GM23338 (cell line): ENCODE measurements at regions not wholly inside any gene's neighbourhood (a gene's known extent, or its start where the extent isn't known, plus 50 kb on each side); places are given as distances from the start of the nearest gene placed in this dataset.

Experiments used
- ATAC-seq: fragments of 200-7000 bp; cut with Tn5 transposase; 3 replicates; pipeline ENCODE4 v1.9.1; 2020
- DNase-seq: peaks from one replicate; pipeline ENCODE4 v3.0.0-alpha.2; 2015; ENCODE audit warnings: low spot score
- H2AFZ ChIP-seq: fragments of 200-600 bp; sonication (generic); 2 replicates; pipeline ENCODE4 v1.8.0; 2016; ENCODE audit warnings: antibody characterized with exemption, mild to moderate bottlenecking, moderate library complexity
- H3F3A ChIP-seq: fragments of 200-600 bp; sonication (generic); replicated peaks from 2 replicates; pipeline ENCODE4 v1.8.0; 2017; ENCODE audit warnings: antibody characterized with exemption, mixed run types, low read depth
- H3K27ac ChIP-seq: fragments of 200-600 bp; sonication (generic); 2 replicates; pipeline ENCODE4 v1.6.1; 2016; ENCODE audit warnings: low read depth
- H3K27me3 ChIP-seq: fragments of 200-600 bp; sonication (generic); 2 replicates; pipeline ENCODE4 v1.8.0; 2016; ENCODE audit warnings: mild to moderate bottlenecking, mixed run types, moderate library complexity; ENCODE audit not compliant: insufficient read depth
- H3K36me3 ChIP-seq: fragments of 200-600 bp; sonication (generic); 2 replicates; pipeline ENCODE4 v1.8.0; 2016; ENCODE audit warnings: mild to moderate bottlenecking; ENCODE audit not compliant: insufficient read depth
- H3K4me1 ChIP-seq: fragments of 200-600 bp; sonication (generic); 2 replicates; pipeline ENCODE4 v1.8.0; 2016; ENCODE audit warnings: mild to moderate bottlenecking, moderate library complexity; ENCODE audit not compliant: insufficient read depth
- H3K4me2 ChIP-seq: fragments of 200-600 bp; sonication (generic); 2 replicates; pipeline ENCODE4 v1.7.1; 2017; ENCODE audit warnings: mixed run types
- H3K4me3 ChIP-seq: fragments of 200-600 bp; sonication (generic); 2 replicates; pipeline ENCODE4 v1.6.1; 2016; ENCODE audit warnings: mixed run types
- H3K79me2 ChIP-seq: fragments of 200-600 bp; sonication (generic); replicated peaks from 2 replicates; pipeline ENCODE4 v1.8.0; 2017; ENCODE audit warnings: mild to moderate bottlenecking; ENCODE audit not compliant: insufficient read depth
- H3K9me2 ChIP-seq: fragments of 200-600 bp; sonication (generic); 2 replicates; pipeline ENCODE4 v1.8.0; 2017; ENCODE audit not compliant: insufficient read depth
- H4K20me1 ChIP-seq: fragments of 200-600 bp; sonication (generic); replicated peaks from 2 replicates; pipeline ENCODE4 v1.8.0; 2017; ENCODE audit warnings: mild to moderate bottlenecking; ENCODE audit not compliant: insufficient read depth
- H3K27ac Mint-ChIP-seq: 2 replicates; pipeline ENCODE4 v1.8.0; 2020; ENCODE audit warnings: inconsistent platforms, mild to moderate bottlenecking, moderate library complexity, mixed read lengths
- H3K27me3 Mint-ChIP-seq: 3 replicates; pipeline ENCODE4 v1.8.0; 2022; ENCODE audit warnings: low read depth, mild to moderate bottlenecking, moderate library complexity, mixed read lengths, inconsistent platforms; ENCODE audit not compliant: insufficient read depth, poor library complexity
- H3K36me3 Mint-ChIP-seq: 3 replicates; pipeline ENCODE4 v1.8.0; 2021; ENCODE audit warnings: low read depth, mild to moderate bottlenecking, inconsistent platforms, moderate library complexity, mixed read lengths
- H3K4me1 Mint-ChIP-seq: 3 replicates; pipeline ENCODE4 v1.8.0; 2020; ENCODE audit warnings: mild to moderate bottlenecking, inconsistent platforms, mixed read lengths
- H3K4me3 Mint-ChIP-seq: 3 replicates; pipeline ENCODE4 v1.8.0; 2021; ENCODE audit warnings: moderate library complexity, mild to moderate bottlenecking, inconsistent platforms, mixed read lengths
- H3K9me3 Mint-ChIP-seq: 3 replicates; pipeline ENCODE4 v1.8.0; 2020; ENCODE audit warnings: moderate library complexity, mild to moderate bottlenecking, inconsistent platforms, mixed read lengths
- CTCF ChIP-seq, 2 experiments: fragments of 200-600 bp in 1 of 2; sonication (generic) in 1 of 2; conservative IDR thresholded peaks; 2 replicates each; pipeline versions ENCODE4 v1.5.1 to v1.6.1; 2016 to 2017; ENCODE audit warnings: antibody characterized with exemption in 2 of 2, low read depth in 2 of 2, mild to moderate bottlenecking in 2 of 2, moderate library complexity in 1 of 2
- NANOG ChIP-seq: IDR thresholded peaks from 2 replicates; pipeline ENCODE4 v1.6.1; 2016; ENCODE audit warnings: antibody characterized with exemption, borderline replicate concordance
- REST ChIP-seq: IDR thresholded peaks from one replicate; pipeline ENCODE4 v1.6.1; 2018; ENCODE audit warnings: antibody characterized with exemption; ENCODE audit not compliant: unreplicated experiment
- ZNF331 ChIP-seq: fragments of 250-450 bp; sonication (Bioruptor Pico); IDR thresholded peaks from 2 replicates; pipeline ENCODE4 v1.5.0; 2020; ENCODE audit warnings: low read depth, mild to moderate bottlenecking, moderate library complexity
- ZNF462 ChIP-seq: fragments of 250-450 bp; sonication (Bioruptor Pico); IDR thresholded peaks from 2 replicates; pipeline ENCODE4 v1.5.0; 2020; ENCODE audit warnings: mild to moderate bottlenecking, moderate library complexity

- H3K27ac Mint-ChIP-seq: no peak overlapping the region
- H3K4me3 ChIP-seq: no peak overlapping the region
- H3K9me2 ChIP-seq: no peaks in the 10 kb centered on the region
- H3K36me3 Mint-ChIP-seq: no peaks in the 10 kb centered on the region
- H3K27me3 Mint-ChIP-seq: peaks cover 8% of the 10 kb centered on the region
- no peak overlapping the region for H3K4me2 ChIP-seq
- no peaks in the 10 kb centered on the region for H3F3A ChIP-seq
- no peak overlapping the region for H2AFZ ChIP-seq
- no peaks in the 10 kb centered on the region for H3K36me3 ChIP-seq
- H3K27me3 ChIP-seq: no peaks in the 10 kb centered on the region
- no peaks in the 10 kb centered on the region for H3K9me3 Mint-ChIP-seq
- no peak overlapping the region for H3K27ac ChIP-seq
- no peak for DNase-seq
- no peaks in the 10 kb centered on the region for H3K4me1 ChIP-seq
- H3K4me1 Mint-ChIP-seq: peaks cover 17% of the 10 kb centered on the region
- no peak for ATAC-seq
- H4K20me1 ChIP-seq: no peaks in the 10 kb centered on the region
- TF ChIP-seq NANOG (no peak), REST (no peak), ZNF331 (no peak)
- no peaks in the 10 kb centered on the region for H3K79me2 ChIP-seq
- H3K4me3 Mint-ChIP-seq: no peak overlapping the region
These were observed 420.0 kb downstream of the MN1 start for GRCh38 chr22:27381552-27381951.

GRCh38 chr22:27381960-27382742, 419.4 kb downstream of the MN1 start:
- Mint-ChIP-seq H3K27me3 (peaks cover 8% of the 10 kb centered on the region), H3K27ac (no peak overlapping the region), H3K4me3 (no peak overlapping the region), H3K4me1 (peaks cover 17% of the 10 kb centered on the region), H3K36me3 (no peaks in the 10 kb centered on the region), H3K9me3 (no peaks in the 10 kb centered on the region)
- Histone ChIP-seq H3K36me3 (no peaks in the 10 kb centered on the region), H3K27me3 (no peaks in the 10 kb centered on the region), H3F3A (no peaks in the 10 kb centered on the region), H3K9me2 (no peaks in the 10 kb centered on the region), H3K4me2 (no peak overlapping the region), H3K4me1 (no peaks in the 10 kb centered on the region), H3K79me2 (no peaks in the 10 kb centered on the region), H2AFZ (no peak overlapping the region), H3K4me3 (no peak overlapping the region), H3K27ac (no peak overlapping the region), H4K20me1 (no peaks in the 10 kb centered on the region)
- DNase-seq (peak; percentile 48), ATAC-seq (peak; percentile 85)
- no peak for TF ChIP-seq ZNF462
- peak; percentile 32 to 59 for TF ChIP-seq CTCF (conservative IDR thresholded peaks at IDR 0.05; ENCODE audit: low read depth in 2 of 2)
